IMR-90 (cell line): ENCODE measurements at regions not wholly inside any gene's neighbourhood (a gene's known extent, or its start where the extent isn't known, plus 50 kb on each side); places are given as distances from the start of the nearest gene placed in this dataset.

Experiments
- ATAC-seq: fragments of 200-7000 bp; cut with Tn5 transposase; 2 replicates; pipeline ENCODE4 v1.9.1; 2020; ENCODE audit warnings: low read depth, mild to moderate bottlenecking, moderate library complexity
- BruUV-seq: library from RNA; stranded (reverse); fragments of 400-500 nt; replicated peaks from 2 replicates; lab custom pipeline; 2021; lab: Mats Ljungman, UMichigan
- CTCF ChIA-PET: fragments of 300-600 bp; formaldehyde crosslinking; extraction: SDS; loops from one replicate; lab custom pipeline; 2021; ENCODE audit warnings: antibody characterized with exemption; lab: Yijun Ruan, JAX
- POLR2A ChIA-PET: fragments of 300-600 bp; sonication (Branson Sonifier 250); formaldehyde crosslinking; loops from one replicate; lab custom pipeline; 2022; ENCODE audit warnings: antibody characterized with exemption; ENCODE audit not compliant: unreplicated experiment; lab: Charles Lee
- DNase-seq: peaks from one replicate; pipeline ENCODE4 v3.0.0; 2013
- H2AFZ ChIP-seq: replicated peaks from 2 replicates; pipeline ENCODE3; 2013; ENCODE audit warnings: low read length, mild to moderate bottlenecking; ENCODE audit not compliant: poor library complexity
- H2AK5ac ChIP-seq: 2 replicates; pipeline ENCODE4 v1.6.1; 2013; ENCODE audit warnings: low read depth, low read length, inconsistent platforms
- H2AK9ac ChIP-seq: replicated peaks from 2 replicates; pipeline ENCODE3; 2013; ENCODE audit warnings: mild to moderate bottlenecking, low read depth, low read length, moderate library complexity; ENCODE audit not compliant: poor library complexity
- H2BK120ac ChIP-seq: 2 replicates; pipeline ENCODE4 v1.6.1; 2013; ENCODE audit warnings: low read depth, low read length, inconsistent platforms
- H2BK15ac ChIP-seq: 3 replicates; pipeline ENCODE4 v1.6.1; 2013; ENCODE audit warnings: low read depth, low read length, inconsistent platforms
- H2BK20ac ChIP-seq: 2 replicates; pipeline ENCODE4 v1.6.1; 2013; ENCODE audit warnings: low read depth, mild to moderate bottlenecking, inconsistent platforms, low read length, moderate library complexity
- H2BK5ac ChIP-seq: 2 replicates; pipeline ENCODE4 v1.6.1; 2013; ENCODE audit warnings: mild to moderate bottlenecking, low read depth, low read length, inconsistent platforms; ENCODE audit not compliant: poor library complexity, severe bottlenecking
- H3K14ac ChIP-seq: replicated peaks from 2 replicates; pipeline ENCODE4 v1.6.1; 2013; ENCODE audit warnings: low read depth, low read length, inconsistent platforms
- H3K18ac ChIP-seq: 2 replicates; pipeline ENCODE4 v1.6.1; 2013; ENCODE audit warnings: low read depth, low read length, control low read depth
- H3K23ac ChIP-seq: 2 replicates; pipeline ENCODE4 v1.6.1; 2013; ENCODE audit warnings: low read depth, low read length, inconsistent platforms
- H3K27ac ChIP-seq: 2 replicates; pipeline ENCODE4 v1.5.1; 2013; ENCODE audit warnings: mild to moderate bottlenecking, control low read depth, low read length; ENCODE audit not compliant: insufficient read depth
- H3K27me3 ChIP-seq: 2 replicates; pipeline ENCODE4 v1.6.1; 2013; ENCODE audit warnings: low read length; ENCODE audit not compliant: control insufficient read depth, insufficient read depth
- H3K36me3 ChIP-seq: 2 replicates; pipeline ENCODE4 v1.6.1; 2013; ENCODE audit warnings: low read length, mixed read lengths; ENCODE audit not compliant: control insufficient read depth, insufficient read depth
- H3K4ac ChIP-seq: 2 replicates; pipeline ENCODE4 v1.6.1; 2013; ENCODE audit warnings: low read depth, low read length, inconsistent platforms
- H3K4me1 ChIP-seq: 2 replicates; pipeline ENCODE4 v1.6.1; 2013; ENCODE audit warnings: low read length, mixed read lengths; ENCODE audit not compliant: control insufficient read depth, insufficient read depth
- H3K4me2 ChIP-seq: 2 replicates; pipeline ENCODE4 v1.6.1; 2013; ENCODE audit warnings: low read depth, mild to moderate bottlenecking, control low read depth, low read length, moderate library complexity
- H3K4me3 ChIP-seq: 2 replicates; pipeline ENCODE4 v1.5.1; 2013; ENCODE audit warnings: low read depth, mild to moderate bottlenecking, control low read depth, low read length, moderate library complexity; ENCODE audit not compliant: insufficient read depth
- H3K56ac ChIP-seq: 2 replicates; pipeline ENCODE4 v1.6.1; 2013; ENCODE audit warnings: low read length, inconsistent platforms; ENCODE audit not compliant: insufficient read depth; ENCODE audit errors: extremely low read depth
- H3K79me1 ChIP-seq, 2 experiments: 2 replicates each; pipeline ENCODE4 v1.6.1; 2013; ENCODE audit warnings: low read length in 2 of 2, inconsistent platforms in 1 of 2, low read depth in 1 of 2
- H3K9ac ChIP-seq: 2 replicates; pipeline ENCODE4 v1.6.1; 2013; ENCODE audit warnings: low read depth, low read length, control low read depth
- H3K9me1 ChIP-seq: 2 replicates; pipeline ENCODE4 v1.6.1; 2013; ENCODE audit warnings: low read length, inconsistent platforms; ENCODE audit not compliant: insufficient read depth
- H3K9me3 ChIP-seq: 2 replicates; pipeline ENCODE4 v1.6.1; 2013; ENCODE audit warnings: low read length; ENCODE audit not compliant: control insufficient read depth, insufficient read depth
- H4K20me1 ChIP-seq: 2 replicates; pipeline ENCODE4 v1.6.1; 2013; ENCODE audit warnings: low read length, inconsistent platforms; ENCODE audit not compliant: insufficient read depth
- H4K5ac ChIP-seq: 2 replicates; pipeline ENCODE4 v1.6.1; 2013; ENCODE audit warnings: mild to moderate bottlenecking, low read depth, low read length, control low read depth
- H4K8ac ChIP-seq, 2 experiments: 2 replicates each; pipeline ENCODE4 v1.6.1; 2013; ENCODE audit warnings: low read depth in 2 of 2, low read length in 2 of 2, control low read depth in 1 of 2, inconsistent platforms in 1 of 2
- H4K91ac ChIP-seq: 2 replicates; pipeline ENCODE4 v1.6.1; 2013; ENCODE audit warnings: low read depth, low read length, inconsistent platforms; ENCODE audit not compliant: insufficient read depth
- BHLHE40 ChIP-seq: fragments of 150-350 bp; IDR thresholded peaks from 2 replicates; pipeline ENCODE4 v1.6.1; 2016; ENCODE audit warnings: mild to moderate bottlenecking, low read depth, low read length
- CEBPB ChIP-seq: IDR thresholded peaks from 2 replicates; pipeline ENCODE4 v1.6.1; 2012; ENCODE audit warnings: low read depth, low read length, improper control_type of control experiment
- CHD1 ChIP-seq: IDR thresholded peaks from 2 replicates; pipeline ENCODE4 v1.6.1; 2012; ENCODE audit warnings: low read depth, low read length, improper control_type of control experiment
- ELK1 ChIP-seq: fragments of 150-350 bp; IDR thresholded peaks from 2 replicates; pipeline ENCODE4 v1.6.1; 2016; ENCODE audit warnings: low read depth, mild to moderate bottlenecking, low read length, moderate library complexity, borderline replicate concordance
- FOS ChIP-seq: fragments of 150-350 bp; IDR thresholded peaks from 2 replicates; pipeline ENCODE4 v1.6.1; 2016; ENCODE audit warnings: low read depth, low read length
- MAFK ChIP-seq: IDR thresholded peaks from 2 replicates; pipeline ENCODE4 v1.6.1; 2012; ENCODE audit warnings: low read depth, low read length, improper control_type of control experiment
- MAZ ChIP-seq: IDR thresholded peaks from 2 replicates; pipeline ENCODE4 v1.6.1; 2012; ENCODE audit warnings: low read depth, mild to moderate bottlenecking, low read length, improper control_type of control experiment, moderate library complexity, borderline replicate concordance
- MXI1 ChIP-seq: IDR thresholded peaks from 2 replicates; pipeline ENCODE4 v1.6.1; 2012; ENCODE audit warnings: low read depth, mild to moderate bottlenecking, low read length, moderate library complexity, borderline replicate concordance
- NFE2L2 ChIP-seq: fragments of 150-350 bp; IDR thresholded peaks from 2 replicates; pipeline ENCODE4 v1.6.1; 2016; ENCODE audit warnings: low read depth, mild to moderate bottlenecking, low read length
- POLR2A ChIP-seq: IDR thresholded peaks from 2 replicates; pipeline ENCODE4 v1.6.1; 2012; ENCODE audit warnings: mild to moderate bottlenecking, low read depth, low read length
- RAD21 ChIP-seq: IDR thresholded peaks from 2 replicates; pipeline ENCODE4 v1.6.1; 2012; ENCODE audit warnings: low read length, improper control_type of control experiment
- RCOR1 ChIP-seq: IDR thresholded peaks from 2 replicates; pipeline ENCODE4 v1.6.1; 2012; ENCODE audit warnings: mild to moderate bottlenecking, low read length, improper control_type of control experiment; ENCODE audit not compliant: insufficient replicate concordance
- RFX5 ChIP-seq: IDR thresholded peaks from 2 replicates; pipeline ENCODE4 v1.8.0; 2012; ENCODE audit warnings: low read depth, mild to moderate bottlenecking, low read length, moderate library complexity
- SMC3 ChIP-seq: fragments of 150-350 bp; IDR thresholded peaks from 2 replicates; pipeline ENCODE4 v1.6.1; 2016; ENCODE audit warnings: low read depth, mild to moderate bottlenecking, antibody characterized with exemption, low read length, moderate library complexity
- USF2 ChIP-seq: fragments of 150-350 bp; IDR thresholded peaks from 2 replicates; pipeline ENCODE4 v1.6.1; 2017; ENCODE audit warnings: mild to moderate bottlenecking, antibody characterized with exemption, low read length, low read depth
- WGBS, 2 experiments: methylation state at CpG; one replicate each; pipeline versions ENCODE4 v1.1.5 to v1.1.7; 2013; ENCODE audit warnings: missing lambda C conversion rate in 2 of 2; ENCODE audit not compliant: insufficient read length in 1 of 2; ENCODE audit errors: extremely low coverage in 2 of 2; 5-methylcytosine and 5-hydroxymethylcytosine counted together
- dilution Hi-C: fragments of 300-500 bp; cut with HindIII; formaldehyde crosslinking; loops from one replicate; pipeline ENCODE4 v1.14.3; 2018; ENCODE audit warnings: low sequenced_read_pairs; ENCODE audit not compliant: unreplicated experiment
- in situ Hi-C: fragments of 300-500 bp; cut with MboI; formaldehyde crosslinking; loops from 3 replicates; pipeline ENCODE4 v1.14.3; 2019; ENCODE audit warnings: low sequenced_read_pairs, inconsistent platforms, mixed read lengths
- intact Hi-C: fragments of 100-400 bp; cut with micrococcal nuclease; formaldehyde crosslinking; loops from 2 replicates; pipeline ENCODE4 v1.10.0; 2022
- TF ChIP-seq, protein P1 (sequence below): conservative IDR thresholded peaks from 2 replicates; pipeline ENCODE4 v1.5.1; 2012; ENCODE audit warnings: mild to moderate bottlenecking, low read depth, low read length, improper control_type of control experiment

- H2BK5ac ChIP-seq: no peak overlapping the region
- ATAC-seq (no peak), DNase-seq (peak; percentile 13)
- no CpG with 5 or more reads among the region's 6 CpGs for WGBS, 2 experiments
- H3K14ac ChIP-seq: no peak overlapping the region
- no peak overlapping the region for H3K4ac ChIP-seq
- H3K4me2 ChIP-seq: no peak overlapping the region
- intact Hi-C loops (no loop called here), dilution Hi-C loops (no loop called here), in situ Hi-C loops (no loop called here)
- H3K79me1 ChIP-seq: no peaks in the 10 kb centered on the region
- H3K27ac ChIP-seq: no peak overlapping the region
- H3K23ac ChIP-seq: no peak overlapping the region
- no peak overlapping the region for H3K4me3 ChIP-seq
- no peak overlapping the region for H3K18ac ChIP-seq
- H2BK120ac ChIP-seq: no peak overlapping the region
- no peak overlapping the region for H4K5ac ChIP-seq
- no peak for TF ChIP-seq POLR2A
- no peak for TF ChIP-seq SMC3
- no peak for TF ChIP-seq FOS
- no peak for TF ChIP-seq MAFK
- no peak for TF ChIP-seq RAD21
- TF ChIP-seq RFX5: no peak
- TF ChIP-seq NFE2L2: no peak
- TF ChIP-seq MXI1: no peak
- no peak for TF ChIP-seq USF2
- no peak for TF ChIP-seq CEBPB
- TF ChIP-seq RCOR1: no peak
- TF ChIP-seq, protein P1, sequence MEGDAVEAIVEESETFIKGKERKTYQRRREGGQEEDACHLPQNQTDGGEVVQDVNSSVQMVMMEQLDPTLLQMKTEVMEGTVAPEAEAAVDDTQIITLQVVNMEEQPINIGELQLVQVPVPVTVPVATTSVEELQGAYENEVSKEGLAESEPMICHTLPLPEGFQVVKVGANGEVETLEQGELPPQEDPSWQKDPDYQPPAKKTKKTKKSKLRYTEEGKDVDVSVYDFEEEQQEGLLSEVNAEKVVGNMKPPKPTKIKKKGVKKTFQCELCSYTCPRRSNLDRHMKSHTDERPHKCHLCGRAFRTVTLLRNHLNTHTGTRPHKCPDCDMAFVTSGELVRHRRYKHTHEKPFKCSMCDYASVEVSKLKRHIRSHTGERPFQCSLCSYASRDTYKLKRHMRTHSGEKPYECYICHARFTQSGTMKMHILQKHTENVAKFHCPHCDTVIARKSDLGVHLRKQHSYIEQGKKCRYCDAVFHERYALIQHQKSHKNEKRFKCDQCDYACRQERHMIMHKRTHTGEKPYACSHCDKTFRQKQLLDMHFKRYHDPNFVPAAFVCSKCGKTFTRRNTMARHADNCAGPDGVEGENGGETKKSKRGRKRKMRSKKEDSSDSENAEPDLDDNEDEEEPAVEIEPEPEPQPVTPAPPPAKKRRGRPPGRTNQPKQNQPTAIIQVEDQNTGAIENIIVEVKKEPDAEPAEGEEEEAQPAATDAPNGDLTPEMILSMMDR: no peak
- TF ChIP-seq BHLHE40: no peak
- TF ChIP-seq CHD1: no peak
- TF ChIP-seq ELK1: no peak
- TF ChIP-seq MAZ: no peak
- H4K20me1 ChIP-seq: no peaks in the 10 kb centered on the region
- no peaks in the 10 kb centered on the region for H3K36me3 ChIP-seq
- H2BK15ac ChIP-seq: no peak overlapping the region
- H4K91ac ChIP-seq: no peak overlapping the region
- no peak overlapping the region for H4K8ac ChIP-seq
- ChIA-PET CTCF (interaction anchor here (1.5 kb wide), 1 partner anchor 10 kb away, joined by 3 read pairs; no protein-coding TSS in a partner anchor), POLR2A (no interaction called here)
- H3K27me3 ChIP-seq: no peaks in the 10 kb centered on the region
- no peak overlapping the region for H2AK5ac ChIP-seq
- no TSS peak for BruUV-seq
- no peak overlapping the region for H3K56ac ChIP-seq
- no peak overlapping the region for H2AK9ac ChIP-seq
- no peak overlapping the region for H2BK20ac ChIP-seq
- H3K4me1 ChIP-seq: no peaks in the 10 kb centered on the region
- no peak overlapping the region for H2AFZ ChIP-seq
- H3K9ac ChIP-seq: no peak overlapping the region
- H3K9me1 ChIP-seq: no peaks in the 10 kb centered on the region
- H3K9me3 ChIP-seq: no peaks in the 10 kb centered on the region
Observed at GRCh38 chr4:108224611-108225053, 55.9 kb upstream of the LEF1 start.
